T47D (cell line): ENCODE measurements at regions not wholly inside any gene's neighbourhood (a gene's known extent, or its start where the extent isn't known, plus 50 kb on each side); places are given as distances from the start of the nearest gene placed in this dataset.

Experiments used
- DNase-seq, 2 experiments: peaks; one replicate each; pipeline versions ENCODE4 v3.0.0 to v3.0.0-alpha.2; 2011 to 2012; ENCODE audit warnings: low read depth in 1 of 2, low spot score in 1 of 2
- JUND ChIP-seq: IDR thresholded peaks from 2 replicates; pipeline ENCODE4 v1.6.1; 2012; ENCODE audit warnings: low read depth
- in situ Hi-C: cut with HindIII; loops from 2 replicates; pipeline ENCODE4 v1.10.0; 2016; ENCODE audit warnings: low sequenced_read_pairs, low pct_unique_long_range_greater_than_20kb

DNA sequence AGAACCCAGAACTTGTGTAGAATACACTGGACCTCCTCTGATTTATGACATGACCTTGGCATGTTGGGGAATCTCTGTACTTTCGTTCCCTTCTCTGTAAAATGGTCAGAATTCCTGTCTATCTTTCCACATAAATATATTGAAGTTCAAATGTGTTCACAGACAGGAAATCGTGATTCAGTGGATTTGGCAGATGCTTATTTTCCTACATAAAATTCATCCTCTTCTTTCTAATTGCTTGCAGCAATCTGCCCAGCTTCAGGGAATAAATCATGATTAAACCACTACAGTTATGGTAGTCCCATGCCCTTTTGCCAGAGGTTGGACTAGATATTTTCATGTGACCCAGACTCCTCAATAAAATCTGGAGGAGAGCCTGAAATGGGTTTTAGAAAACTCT lies 52.1 kb upstream of the ARL15 start:
- in situ Hi-C loops: no loop called here
- TF ChIP-seq JUND: no peak
- no peak for DNase-seq

DNA sequence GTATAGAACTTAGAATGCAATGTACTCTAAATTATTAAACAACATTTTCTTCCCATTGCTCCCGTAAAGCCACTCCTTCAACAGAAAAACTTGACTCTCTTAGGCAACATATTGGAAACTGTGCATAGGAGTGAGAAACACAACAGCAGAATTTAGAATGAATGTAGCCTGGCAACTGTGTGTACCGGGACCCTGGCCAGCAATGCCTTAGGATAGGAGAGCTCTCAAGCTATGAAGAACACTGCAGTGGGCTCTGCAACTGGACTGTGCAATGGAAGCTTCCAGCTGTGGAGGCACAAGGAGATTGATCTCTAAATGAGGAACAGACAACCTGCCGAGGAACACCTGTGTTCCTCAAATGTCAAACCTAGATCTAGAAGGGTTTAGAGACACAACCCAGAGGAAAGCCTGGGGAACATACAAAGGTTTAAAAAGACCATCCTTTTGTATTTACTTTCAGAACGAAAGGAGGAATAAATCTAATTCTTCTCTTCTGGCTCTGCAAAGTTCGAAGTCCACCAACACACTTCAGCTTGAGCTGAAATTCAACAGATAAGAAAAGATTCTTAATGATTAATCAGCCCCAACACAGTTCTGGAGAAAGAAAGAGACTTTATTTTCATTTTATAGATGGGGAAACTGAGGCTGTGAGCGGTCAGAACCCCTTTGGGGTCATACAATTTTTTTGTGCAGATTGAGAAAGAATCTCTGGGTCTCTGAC lies 51.5 kb upstream of the ARL15 start:
- in situ Hi-C loops: no loop called here
- TF ChIP-seq JUND: no peak
- DNase-seq: no peak

DNA sequence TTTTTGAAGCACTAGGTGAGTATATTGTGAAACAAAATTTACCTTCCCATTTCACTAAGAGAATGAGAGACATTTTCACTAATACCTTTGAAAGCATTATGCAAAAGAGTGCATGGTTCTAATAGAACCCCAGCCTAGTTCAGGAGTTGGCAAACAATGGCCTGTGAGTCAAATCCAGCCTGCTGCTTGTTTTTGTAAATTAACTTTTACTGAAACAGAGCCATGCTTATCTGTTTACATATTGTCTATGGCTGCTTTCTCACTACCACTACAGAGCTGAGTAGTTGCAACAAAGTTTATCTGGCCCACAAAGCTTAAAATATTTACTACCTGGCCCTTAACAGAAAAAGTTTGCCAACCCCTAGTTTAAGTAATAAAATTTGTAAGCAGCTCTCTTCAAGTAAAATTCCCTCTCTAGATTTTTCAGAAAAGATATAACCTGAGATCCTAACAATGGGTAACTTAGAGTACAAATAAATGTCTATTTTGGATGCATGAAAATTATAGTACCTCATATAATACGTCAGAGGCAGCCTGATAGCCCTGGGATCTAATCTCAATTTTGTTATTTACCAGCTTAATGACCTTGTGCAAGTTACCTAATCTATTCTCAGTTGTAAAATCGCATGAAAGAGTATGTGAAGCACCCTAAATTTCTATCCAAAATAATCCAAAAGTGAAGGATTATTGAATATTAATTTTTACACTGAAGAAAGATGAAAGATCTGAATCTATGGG lies 50.7 kb upstream of the ARL15 start:
- in situ Hi-C loops: no loop called here
- TF ChIP-seq JUND: no peak
- no peak for DNase-seq
